Urothelium cell line (cell line): ENCODE measurements at regions not wholly inside any gene's neighbourhood (a gene's known extent, or its start where the extent isn't known, plus 50 kb on each side); places are given as distances from the start of the nearest gene placed in this dataset.

Experiments used
- DNase-seq: peaks from one replicate; pipeline ENCODE4 v3.0.0; 2011; ENCODE audit warnings: low spot score, mixed read lengths
- FAIRE-seq: peaks from 2 replicates; lab custom pipeline; 2011; peaks lifted over from hg19 to GRCh38; lab: Jason Lieb, UNC

GRCh38 chr1:239675735-239676134, 289.4 kb downstream of the CHRM3 start:
- DNase-seq (no peak), FAIRE-seq (no peak)

- FAIRE-seq (no peak), DNase-seq (no peak)
Measured at GRCh38 chr1:239676522-239677273, 290.3 kb downstream of the CHRM3 start.

GRCh38 chr1:239677362-239677761, 291.0 kb downstream of the CHRM3 start:
- DNase-seq, result no peak
- FAIRE-seq, result no peak

DNA sequence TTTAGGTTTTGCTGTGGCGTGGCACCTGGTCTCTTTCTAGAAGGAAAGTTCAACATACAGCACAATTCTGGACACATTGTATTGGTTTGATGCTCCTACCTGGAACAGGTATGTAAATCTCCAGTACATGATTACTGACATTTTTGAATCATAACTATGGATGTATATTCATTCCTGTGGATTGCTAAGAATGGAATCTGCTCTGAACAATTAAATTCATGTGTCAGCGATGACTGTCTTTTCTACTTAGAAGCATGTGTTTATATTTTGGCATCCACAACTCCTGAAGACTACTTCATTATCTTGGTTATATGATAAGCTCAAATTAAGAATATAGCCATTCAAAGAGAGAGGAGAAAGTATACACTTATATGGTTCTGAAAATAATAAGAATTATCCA, 291.8 kb downstream of the CHRM3 start:
- DNase-seq (no peak), FAIRE-seq (no peak)

DNA sequence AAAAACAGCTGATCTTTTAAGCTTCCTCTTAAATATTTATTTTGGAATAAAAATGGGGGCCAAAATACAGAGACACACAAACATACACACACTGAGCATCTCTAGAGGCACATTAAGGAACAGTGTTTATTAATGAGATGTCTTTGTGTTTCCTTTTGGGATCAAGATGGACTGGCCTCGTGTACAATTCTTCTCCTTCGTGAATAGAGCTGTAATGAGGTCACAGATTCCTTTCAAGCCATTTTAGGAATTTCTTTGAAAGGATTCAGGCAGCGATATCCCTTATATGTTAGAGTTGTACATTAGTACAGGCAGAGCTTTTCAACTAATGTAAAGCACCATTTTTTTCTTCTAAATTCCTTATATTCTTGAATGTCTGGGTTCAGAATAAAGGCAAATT, 295.7 kb downstream of the CHRM3 start:
- no peak for DNase-seq
- no peak for FAIRE-seq

DNA sequence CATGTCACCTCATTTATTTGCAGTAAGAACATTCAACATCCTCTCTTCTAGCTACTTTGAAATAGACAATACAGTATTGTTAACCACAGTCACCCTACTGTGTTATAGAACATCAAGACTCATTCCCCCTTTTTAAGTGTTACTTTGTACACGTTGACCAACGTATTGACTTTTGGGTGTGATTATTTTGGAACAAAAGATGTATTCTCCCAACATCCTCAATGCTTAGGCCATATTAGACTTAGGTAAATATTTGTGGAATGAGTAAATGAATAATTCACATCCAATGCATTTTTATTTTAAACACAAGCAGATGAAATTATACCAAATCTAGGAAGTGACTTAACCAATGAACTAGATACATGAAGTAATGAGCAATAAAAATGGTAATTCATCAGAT, 296.6 kb downstream of the CHRM3 start:
- DNase-seq (no peak), FAIRE-seq (no peak)

GRCh38 chr1:239686386-239686785, 300.0 kb downstream of the CHRM3 start:
- FAIRE-seq (no peak), DNase-seq (no peak)

- DNase-seq (no peak), FAIRE-seq (no peak)
Measured at GRCh38 chr1:239696317-239696716, 309.9 kb downstream of the CHRM3 start.

DNA sequence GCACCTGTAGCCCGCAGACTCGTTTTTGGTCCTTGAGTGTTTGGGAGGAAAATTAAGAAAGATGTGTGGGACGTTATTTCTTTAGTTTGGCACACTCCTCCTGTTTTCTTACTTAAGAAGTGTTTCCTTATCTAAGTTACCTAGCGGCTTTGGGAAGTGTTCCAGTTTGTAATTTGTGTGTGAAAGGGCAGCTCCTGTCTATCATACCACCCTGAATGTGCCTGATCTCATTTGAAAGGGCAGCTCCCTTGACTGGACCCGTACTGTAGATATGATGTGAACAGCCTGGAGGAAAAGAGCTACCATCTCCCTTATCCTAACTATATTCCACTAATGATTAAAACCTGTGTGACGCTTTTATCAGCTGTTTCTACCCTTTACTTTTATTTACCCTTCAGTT, 314.3 kb downstream of the CHRM3 start:
- no peak for DNase-seq
- FAIRE-seq, result no peak

DNA sequence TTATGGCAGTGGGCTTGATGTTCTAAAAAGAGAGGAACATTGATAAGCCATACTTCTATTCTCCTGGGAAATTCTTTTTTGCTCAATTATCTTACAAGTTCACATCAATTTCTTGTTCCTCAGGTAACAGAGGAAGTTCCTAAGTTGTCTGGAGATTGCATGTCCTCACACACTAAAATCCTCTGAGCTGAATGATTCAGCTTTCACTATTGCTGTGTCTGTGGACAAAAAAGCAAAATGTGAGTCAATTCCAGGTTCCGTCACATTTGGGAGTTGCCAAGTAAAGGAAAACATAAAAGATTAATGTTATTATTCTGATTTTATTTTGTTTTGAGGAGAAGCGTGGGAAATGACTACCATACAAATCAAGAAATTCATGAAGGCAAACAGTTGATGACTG, 316.7 kb downstream of the CHRM3 start:
- FAIRE-seq, result no peak

DNA sequence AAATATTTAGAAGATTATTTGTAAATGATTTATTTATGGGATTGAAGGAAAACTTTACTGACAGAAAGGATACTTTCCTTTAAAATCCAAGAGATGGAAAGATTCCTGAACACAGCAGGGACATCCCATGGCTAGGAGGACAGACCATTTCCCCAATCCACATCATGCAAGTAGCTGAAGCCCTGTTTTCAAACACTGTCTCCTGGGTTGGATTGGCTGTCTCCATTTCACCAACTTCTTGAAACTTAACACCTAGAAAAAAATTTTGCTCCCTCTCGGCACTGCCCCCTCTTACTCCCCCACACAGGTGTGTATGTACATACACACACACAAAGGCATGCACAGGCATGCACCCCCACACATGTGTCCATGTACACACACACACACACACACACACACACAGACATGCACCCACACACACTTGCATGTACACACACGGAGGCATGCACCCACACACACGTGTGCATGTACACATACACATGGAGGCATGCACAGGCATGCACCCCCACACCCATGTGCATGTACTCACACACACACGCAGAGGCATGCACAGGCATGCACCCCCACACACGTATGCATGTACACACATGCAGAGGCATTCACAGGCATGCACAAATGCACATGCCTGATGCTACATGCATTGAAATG, 320.0 kb downstream of the CHRM3 start:
- no peak for DNase-seq
- no peak for FAIRE-seq

More for the DNA sequence above, 316.7 kb downstream of the CHRM3 start:
- no peak for DNase-seq

GRCh38 chr1:239707615-239708014, 321.2 kb downstream of the CHRM3 start:
- DNase-seq, result no peak
- FAIRE-seq, result no peak

GRCh38 chr1:239708622-239709021, 322.3 kb downstream of the CHRM3 start:
- FAIRE-seq, result no peak

GRCh38 chr1:239711768-239712167, 325.4 kb downstream of the CHRM3 start:
- DNase-seq (no peak), FAIRE-seq (no peak)

More at GRCh38 chr1:239708622-239709021, 322.3 kb downstream of the CHRM3 start:
- no peak for DNase-seq

- DNase-seq (no peak), FAIRE-seq (no peak)
Measured at GRCh38 chr1:239717097-239717917, 330.9 kb downstream of the CHRM3 start.

GRCh38 chr1:239717918-239718184, 331.5 kb downstream of the CHRM3 start:
- FAIRE-seq (no peak), DNase-seq (no peak)

DNA sequence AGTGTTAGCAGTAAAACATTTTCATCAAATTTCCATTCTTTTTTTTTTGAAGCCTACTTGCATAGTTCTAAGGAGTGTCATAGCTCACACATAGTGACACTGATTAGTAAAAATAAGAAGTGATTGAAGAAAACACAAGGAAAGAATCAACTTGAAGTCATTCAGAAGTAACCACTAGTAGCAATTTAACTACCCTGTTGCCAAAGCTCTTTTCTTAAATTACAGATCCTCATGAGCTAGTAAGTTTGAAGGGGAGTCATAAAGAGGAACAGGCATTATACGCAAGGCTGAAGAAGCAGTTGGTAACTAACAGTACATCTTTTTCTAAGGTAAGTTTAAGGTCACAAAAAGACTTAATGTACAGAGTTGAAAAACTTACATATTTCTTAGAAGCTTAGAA, 332.2 kb downstream of the CHRM3 start:
- DNase-seq (no peak), FAIRE-seq (no peak)

GRCh38 chr1:239718997-239719628, 332.7 kb downstream of the CHRM3 start:
- no peak for FAIRE-seq

GRCh38 chr1:239719642-239720258, 333.4 kb downstream of the CHRM3 start:
- DNase-seq, result no peak
- FAIRE-seq, result no peak

More at GRCh38 chr1:239718997-239719628, 332.7 kb downstream of the CHRM3 start:
- no peak for DNase-seq

GRCh38 chr1:239722035-239722434, 335.7 kb downstream of the CHRM3 start:
- DNase-seq (no peak), FAIRE-seq (no peak)

GRCh38 chr1:239723776-239724367, 337.5 kb downstream of the CHRM3 start:
- DNase-seq, result no peak
- FAIRE-seq, result no peak
